Esophagus squamous epithelium (tissue), 4 donors: ENCODE measurements at regions not wholly inside any gene's neighbourhood (a gene's known extent, or its start where the extent isn't known, plus 50 kb on each side); places are given as distances from the start of the nearest gene placed in this dataset.

Experiments
- POLR2A ChIP-seq, 4 donors: fragments of 450-650 bp; IDR thresholded peaks; one replicate each; pipeline ENCODE4 v1.6.1; 2017; ENCODE audit warnings: antibody characterized with exemption in 4 of 4, mild to moderate bottlenecking in 4 of 4, moderate library complexity in 3 of 4
- TF ChIP-seq, protein P1 (sequence below), 6 experiments: fragments of 450-650 bp in 4 of 6; fragments of 200-600 bp in 2 of 6; sonication (generic) in 2 of 6; IDR thresholded peaks; one replicate each; pipeline ENCODE4 v1.5.1; 2016 to 2019; ENCODE audit warnings: antibody characterized with exemption in 6 of 6, mild to moderate bottlenecking in 4 of 6, moderate library complexity in 4 of 6

DNA sequence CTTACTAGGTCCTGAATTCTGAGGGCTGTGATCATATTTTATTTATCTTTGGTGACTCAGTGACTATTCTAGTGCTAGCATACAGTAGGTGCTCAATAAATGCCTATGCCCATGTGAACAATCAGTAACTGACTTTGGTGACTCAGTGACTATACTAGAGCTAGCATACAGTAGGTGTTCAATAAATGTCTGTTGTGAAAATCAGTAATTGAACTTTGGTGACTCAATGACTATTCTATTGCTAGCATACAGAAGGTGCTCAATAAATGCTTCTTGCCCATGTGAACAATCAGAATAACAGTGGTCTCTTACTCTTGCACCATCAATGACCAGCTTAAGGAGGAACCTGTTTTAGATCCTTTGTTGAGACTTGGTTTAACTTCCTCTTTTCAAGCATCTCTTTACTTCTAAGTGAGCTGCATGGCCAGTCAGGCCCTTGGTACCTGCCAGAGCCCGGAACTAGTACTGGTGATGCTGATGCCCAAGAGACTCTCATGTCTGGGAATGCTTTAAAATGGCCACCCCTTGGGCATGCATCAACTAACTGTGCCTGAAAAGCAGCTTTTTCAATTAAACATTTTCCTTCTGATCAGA, 214.9 kb upstream of the SPRED2 start:
- TF ChIP-seq, protein P1, sequence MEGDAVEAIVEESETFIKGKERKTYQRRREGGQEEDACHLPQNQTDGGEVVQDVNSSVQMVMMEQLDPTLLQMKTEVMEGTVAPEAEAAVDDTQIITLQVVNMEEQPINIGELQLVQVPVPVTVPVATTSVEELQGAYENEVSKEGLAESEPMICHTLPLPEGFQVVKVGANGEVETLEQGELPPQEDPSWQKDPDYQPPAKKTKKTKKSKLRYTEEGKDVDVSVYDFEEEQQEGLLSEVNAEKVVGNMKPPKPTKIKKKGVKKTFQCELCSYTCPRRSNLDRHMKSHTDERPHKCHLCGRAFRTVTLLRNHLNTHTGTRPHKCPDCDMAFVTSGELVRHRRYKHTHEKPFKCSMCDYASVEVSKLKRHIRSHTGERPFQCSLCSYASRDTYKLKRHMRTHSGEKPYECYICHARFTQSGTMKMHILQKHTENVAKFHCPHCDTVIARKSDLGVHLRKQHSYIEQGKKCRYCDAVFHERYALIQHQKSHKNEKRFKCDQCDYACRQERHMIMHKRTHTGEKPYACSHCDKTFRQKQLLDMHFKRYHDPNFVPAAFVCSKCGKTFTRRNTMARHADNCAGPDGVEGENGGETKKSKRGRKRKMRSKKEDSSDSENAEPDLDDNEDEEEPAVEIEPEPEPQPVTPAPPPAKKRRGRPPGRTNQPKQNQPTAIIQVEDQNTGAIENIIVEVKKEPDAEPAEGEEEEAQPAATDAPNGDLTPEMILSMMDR (IDR thresholded peaks at IDR 0.05) = no peak
- TF ChIP-seq POLR2A (IDR thresholded peaks at IDR 0.05) = no peak
